GM19463 (cell line): ENCODE measurements at regions not wholly inside any gene's neighbourhood (a gene's known extent, or its start where the extent isn't known, plus 50 kb on each side); places are given as distances from the start of the nearest gene placed in this dataset.
"Not testable (repeated sequence)": the region's sequence is repeated elsewhere in the genome, so short reads cannot be mapped to it uniquely, and the experiment has no call there.

Experiments used
- ATAC-seq: cut with Tn5 transposase; IDR thresholded peaks from one replicate; pipeline ENCODE4 v1.9.1; 2021; ENCODE audit warnings: mild to moderate bottlenecking, moderate library complexity; ENCODE audit not compliant: unreplicated experiment

GRCh38 chr16:8137606-8138005 lies 452.7 kb downstream of the TMEM114 start:
- no peak for ATAC-seq

- ATAC-seq, result no peak
These were observed 460.1 kb downstream of the TMEM114 start for GRCh38 chr16:8130197-8130596.

GRCh38 chr16:8127070-8127469 lies 463.2 kb downstream of the TMEM114 start:
- ATAC-seq, result no peak

GRCh38 chr16:8126313-8126712 lies 464.0 kb downstream of the TMEM114 start:
- no peak for ATAC-seq

- ATAC-seq, result no peak
These were observed 470.3 kb downstream of the TMEM114 start for GRCh38 chr16:8120001-8120400.

- ATAC-seq, result no peak
These were observed 474.5 kb downstream of the TMEM114 start for GRCh38 chr16:8115814-8116213.

GRCh38 chr16:8114941-8115340 lies 475.4 kb downstream of the TMEM114 start:
- not testable (repeated sequence) for ATAC-seq

- no peak for ATAC-seq
These were observed 476.5 kb downstream of the TMEM114 start for GRCh38 chr16:8113843-8114242.

GRCh38 chr16:8110572-8111514 lies 479.5 kb downstream of the TMEM114 start:
- no peak for ATAC-seq

GRCh38 chr16:8109510-8110369 lies 480.6 kb downstream of the TMEM114 start:
- no peak for ATAC-seq

- no peak for ATAC-seq
These were observed 481.3 kb downstream of the TMEM114 start for GRCh38 chr16:8108991-8109509.

- ATAC-seq, result no peak
These were observed 483.0 kb downstream of the TMEM114 start for GRCh38 chr16:8107296-8107695.

- no peak for ATAC-seq
These were observed 486.5 kb downstream of the TMEM114 start for GRCh38 chr16:8103649-8104289.

- ATAC-seq, result no peak
These were observed 490.7 kb downstream of the TMEM114 start for GRCh38 chr16:8099586-8099985.

GRCh38 chr16:8098947-8099512 lies 491.3 kb downstream of the TMEM114 start:
- ATAC-seq, result no peak

GRCh38 chr16:8096211-8096610 lies 494.1 kb downstream of the TMEM114 start:
- ATAC-seq, result no peak

- ATAC-seq, result no peak
These were observed 495.6 kb downstream of the TMEM114 start for GRCh38 chr16:8094696-8095095.

GRCh38 chr16:8088820-8089338 lies 501.4 kb downstream of the TMEM114 start:
- ATAC-seq, result no peak

- no peak for ATAC-seq
These were observed 502.6 kb downstream of the TMEM114 start for GRCh38 chr16:8087597-8088289.

- no peak for ATAC-seq
These were observed 503.2 kb downstream of the TMEM114 start for GRCh38 chr16:8087146-8087545.
